Sciatic nerve (tissue), 2 donors: ENCODE measurements at regions not wholly inside any gene's neighbourhood (a gene's known extent, or its start where the extent isn't known, plus 50 kb on each side); places are given as distances from the start of the nearest gene placed in this dataset.
"Not testable (repeated sequence)": the region's sequence is repeated elsewhere in the genome, so short reads cannot be mapped to it uniquely, and the experiment has no call there.

Experiments used
- ATAC-seq: fragments of 200-7000 bp; cut with Tn5 transposase; one replicate; pipeline ENCODE4 v1.9.1; 2020; ENCODE audit warnings: mild to moderate bottlenecking, moderate library complexity
- DNase-seq: peaks from one replicate; pipeline ENCODE4 v3.0.0-alpha.2; 2020; ENCODE audit warnings: low spot score
- intact Hi-C: fragments of 100-400 bp; cut with DNase I; formaldehyde crosslinking; loops from one replicate; pipeline ENCODE4 v1.14.2; 2022
- donor health status: DM: no; HTN: no; CAD: no.
- donor health status: DM: no; HTN: no; CAD: no.

DNA sequence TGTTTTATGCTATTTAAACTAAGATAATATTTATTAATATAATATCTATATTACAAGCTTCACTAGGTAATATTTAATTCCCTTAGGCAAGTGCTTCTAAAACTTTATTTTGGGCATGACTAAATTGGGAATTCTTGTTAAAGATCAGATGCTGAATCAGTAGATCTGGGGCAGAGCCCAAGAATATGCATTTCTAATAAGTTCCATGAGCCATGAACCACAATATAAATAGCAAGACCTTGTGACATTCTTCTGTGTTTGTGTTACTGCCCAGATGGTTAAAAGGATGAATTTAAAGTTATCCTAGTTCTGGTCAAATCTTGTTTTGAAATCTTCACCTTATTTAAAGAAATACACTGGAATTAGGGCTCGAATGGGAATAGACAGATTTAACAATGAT, 258.4 kb upstream of the CACNA2D1 start:
- intact Hi-C loops, result no loop called here
- DNase-seq (no peak), ATAC-seq (no peak)

GRCh38 chr7:82700741-82701140, 257.2 kb upstream of the CACNA2D1 start:
- DNase-seq (no peak), ATAC-seq (no peak)
- intact Hi-C loops, result no loop called here

DNA sequence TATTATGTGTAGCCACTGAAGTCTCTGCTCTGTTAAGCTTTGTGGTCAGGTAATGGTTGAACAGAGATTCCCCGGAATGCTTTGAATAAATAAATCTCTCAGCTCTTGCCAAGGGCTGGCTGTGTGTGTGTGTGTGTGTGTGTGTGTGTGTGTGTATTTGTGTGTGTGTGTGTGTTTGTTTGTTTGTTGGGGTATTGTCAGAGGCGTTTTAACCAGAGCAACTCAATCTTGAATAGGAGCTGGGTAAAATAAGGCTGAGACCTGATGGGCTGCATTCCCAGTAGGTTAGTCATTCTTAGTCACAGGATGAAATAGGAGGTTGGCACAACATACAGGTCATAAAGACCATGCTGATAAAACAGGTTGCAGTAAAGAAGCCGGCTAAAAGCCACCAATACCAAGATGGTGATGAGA, 256.2 kb upstream of the CACNA2D1 start:
- ATAC-seq (no peak), DNase-seq (no peak)
- intact Hi-C loops, result no loop called here

DNA sequence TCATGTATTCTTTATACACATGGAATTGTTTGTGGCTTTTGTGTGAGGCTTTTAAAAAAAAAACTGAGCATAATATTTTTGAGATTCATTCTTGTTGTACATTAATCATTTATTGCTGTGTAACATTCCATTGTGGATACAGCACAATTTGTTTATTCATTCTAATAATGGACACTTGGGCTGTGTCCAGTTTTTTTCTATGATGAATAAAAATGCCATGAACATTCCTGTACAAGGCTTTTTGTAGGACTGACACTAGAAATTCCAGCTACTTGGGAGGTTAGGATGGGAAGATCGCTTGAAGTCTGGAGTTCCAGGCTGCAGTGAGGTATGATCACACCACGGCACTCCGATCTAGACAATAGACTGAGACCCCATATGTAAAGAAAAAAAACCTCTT, 254.3 kb upstream of the CACNA2D1 start:
- no peak for DNase-seq
- intact Hi-C loops, result no loop called here

GRCh38 chr7:82696631-82697030, 253.1 kb upstream of the CACNA2D1 start:
- intact Hi-C loops, result no loop called here
- DNase-seq, result no peak
- ATAC-seq, result no peak

More for the DNA sequence above, 254.3 kb upstream of the CACNA2D1 start:
- ATAC-seq, result no peak

DNA sequence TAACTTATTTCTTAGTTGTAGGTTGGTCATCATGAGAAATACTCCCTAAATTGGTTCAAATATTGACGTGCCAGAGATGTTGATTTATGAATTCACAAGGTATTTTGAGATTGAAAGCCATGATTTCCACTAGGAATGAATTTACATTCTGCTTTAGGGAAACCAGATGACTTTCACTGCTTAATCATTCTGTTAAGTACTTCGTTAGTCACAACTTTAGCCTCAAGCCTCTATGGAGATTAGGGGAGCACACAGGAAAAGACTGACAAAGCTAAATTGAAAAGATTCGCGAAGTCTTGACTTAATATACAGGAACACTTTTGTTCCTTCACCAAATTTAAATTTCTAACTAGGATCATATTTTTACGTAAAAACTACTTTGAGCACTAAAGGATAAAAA, 250.4 kb upstream of the CACNA2D1 start:
- intact Hi-C loops, result no loop called here
- ATAC-seq, result no peak
- DNase-seq, result no peak

DNA sequence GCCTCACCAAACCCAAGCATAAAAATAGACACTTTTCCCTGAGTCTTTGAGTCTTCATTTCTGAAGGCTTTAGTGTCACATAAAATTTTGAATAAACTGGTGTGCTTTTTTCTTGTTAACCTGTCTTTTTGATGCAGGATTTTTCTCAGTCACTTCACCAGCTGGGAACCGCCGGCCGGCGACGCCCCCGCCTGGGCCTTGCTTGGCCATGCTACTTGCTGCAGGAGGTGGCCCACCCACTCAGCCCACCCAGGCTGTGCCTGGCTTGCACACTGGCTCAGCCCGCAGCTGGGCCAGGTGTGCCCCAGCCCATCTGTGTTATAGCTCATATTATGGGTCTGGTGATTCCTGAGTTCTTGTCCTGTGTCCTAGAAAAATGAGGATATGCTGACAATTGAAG, 247.4 kb upstream of the CACNA2D1 start:
- no peak for DNase-seq
- intact Hi-C loops, result no loop called here
- no peak for ATAC-seq

DNA sequence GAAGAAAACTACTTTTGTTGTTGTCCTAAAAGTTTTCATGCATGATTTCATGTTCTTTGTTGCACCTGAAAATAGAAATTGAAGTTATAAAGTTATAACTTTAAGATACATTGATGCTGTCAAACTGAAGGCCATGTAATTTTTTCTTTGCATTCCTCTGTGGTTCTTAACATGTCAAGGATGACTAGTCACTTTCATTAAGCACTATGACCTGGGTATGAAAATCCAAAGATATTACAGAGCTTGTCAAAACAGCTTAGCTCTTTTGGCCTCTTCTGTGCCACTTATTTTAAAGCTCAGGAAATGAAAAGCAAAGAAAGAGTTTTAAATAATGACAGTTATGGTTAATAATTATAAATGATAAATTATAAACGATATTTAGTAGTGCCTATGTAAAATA, 241.6 kb upstream of the CACNA2D1 start:
- ATAC-seq (no peak), DNase-seq (no peak)
- intact Hi-C loops, result no loop called here

DNA sequence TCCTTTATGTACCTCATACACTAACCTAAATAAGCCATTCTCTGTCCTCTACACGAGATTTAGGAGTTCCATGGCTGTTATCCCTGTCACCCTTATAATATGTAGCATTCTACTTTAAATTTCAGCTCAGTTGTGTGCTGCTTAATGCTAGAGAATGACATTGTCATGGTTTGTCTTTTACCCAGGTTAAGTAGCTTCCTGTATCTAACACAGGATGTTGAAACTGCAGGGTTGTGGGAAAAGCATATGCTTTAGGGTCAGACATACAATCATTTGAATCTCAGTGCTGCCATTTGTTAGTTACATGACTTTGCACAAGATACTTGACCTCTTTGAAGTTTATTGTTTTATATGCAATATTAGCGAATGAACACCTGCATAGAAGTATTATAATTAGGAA, 235.1 kb upstream of the CACNA2D1 start:
- DNase-seq (no peak), ATAC-seq (no peak)
- intact Hi-C loops, result no loop called here

DNA sequence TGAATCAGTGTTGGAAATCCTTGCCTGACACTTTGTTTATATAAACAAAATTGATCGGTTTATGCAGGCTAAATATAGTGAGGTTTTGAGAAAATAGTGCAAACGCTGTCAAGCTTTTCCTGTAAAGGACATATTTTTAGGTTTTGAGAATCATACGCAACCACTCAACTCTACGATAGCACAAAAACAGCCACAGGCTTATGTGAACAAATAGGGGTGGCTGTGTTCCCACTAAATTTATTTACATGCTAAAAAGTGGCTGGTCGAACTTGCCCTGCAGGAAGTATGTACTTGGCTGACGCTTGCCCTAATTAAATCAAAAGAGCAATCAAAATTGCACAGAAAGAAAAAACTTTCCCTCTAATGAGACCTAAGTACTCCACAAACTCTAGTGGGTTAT, 234.7 kb upstream of the CACNA2D1 start:
- DNase-seq (no peak), ATAC-seq (no peak)
- intact Hi-C loops, result no loop called here

DNA sequence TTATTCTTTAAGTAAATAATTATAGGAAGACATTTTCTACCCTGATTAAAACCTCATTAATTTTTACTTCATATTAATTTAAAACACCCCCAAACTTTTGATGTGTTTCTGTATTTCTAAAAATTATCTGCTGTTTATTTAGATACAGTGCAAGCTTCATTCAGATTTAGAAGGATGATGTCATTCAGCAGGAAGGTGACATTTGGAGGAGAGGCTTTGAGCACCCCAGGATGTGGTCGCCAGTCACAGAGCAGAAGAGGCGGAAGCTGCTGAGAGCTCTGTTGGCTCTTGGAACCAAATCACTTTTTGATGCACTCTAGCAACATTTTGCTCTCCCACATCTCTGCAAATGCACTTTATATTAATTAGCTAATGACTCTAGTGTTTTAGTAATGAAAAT, 233.9 kb upstream of the CACNA2D1 start:
- DNase-seq (no peak), ATAC-seq (no peak)
- intact Hi-C loops, result no loop called here

GRCh38 chr7:82676777-82677463, 233.3 kb upstream of the CACNA2D1 start:
- intact Hi-C loops, result no loop called here
- DNase-seq (no peak), ATAC-seq (no peak)

GRCh38 chr7:82675396-82675795, 231.8 kb upstream of the CACNA2D1 start:
- intact Hi-C loops, result no loop called here
- DNase-seq (no peak), ATAC-seq (no peak)

- DNase-seq (no peak), ATAC-seq (no peak)
- intact Hi-C loops, result no loop called here
Measured at GRCh38 chr7:82674268-82674667, 230.7 kb upstream of the CACNA2D1 start.

DNA sequence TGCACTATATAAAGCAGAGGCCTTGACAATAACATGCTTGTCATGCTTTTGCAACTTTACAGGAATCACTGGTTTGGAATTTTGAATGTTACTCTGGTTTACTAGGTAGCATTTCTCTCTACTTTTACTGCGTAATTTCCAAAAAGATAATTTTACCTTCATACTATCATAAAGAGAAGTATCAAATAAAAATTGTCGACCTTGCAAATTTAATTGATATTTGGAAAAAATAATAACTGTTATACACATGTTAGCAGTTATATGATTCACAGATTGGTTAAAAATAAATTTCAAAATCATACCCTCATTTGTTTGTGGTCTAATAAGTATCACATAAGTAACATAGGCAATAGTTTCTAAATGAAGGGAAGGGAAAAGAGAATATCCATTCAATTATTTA, 228.5 kb upstream of the CACNA2D1 start:
- ATAC-seq (no peak), DNase-seq (no peak)
- intact Hi-C loops, result no loop called here

DNA sequence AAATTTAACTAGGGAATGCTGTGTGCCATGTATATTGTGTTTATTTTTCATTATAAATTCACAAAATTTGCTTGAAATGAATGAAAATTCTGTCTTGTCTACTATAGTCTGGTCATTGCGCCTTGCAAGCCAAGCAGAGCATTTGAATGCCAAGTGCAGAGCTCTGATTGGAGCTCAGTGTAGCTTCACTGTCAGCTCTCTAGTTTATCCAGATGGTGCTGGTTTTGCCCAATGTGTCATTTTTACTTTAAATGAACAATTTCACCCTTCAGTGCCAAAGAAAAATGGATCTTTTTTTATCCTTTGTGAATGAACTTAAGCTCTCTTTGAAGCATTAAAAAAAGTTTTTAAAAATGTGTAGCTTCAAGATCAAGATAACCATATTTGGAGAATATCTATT, 225.6 kb upstream of the CACNA2D1 start:
- intact Hi-C loops, result no loop called here
- ATAC-seq, result no peak
- DNase-seq, result no peak

DNA sequence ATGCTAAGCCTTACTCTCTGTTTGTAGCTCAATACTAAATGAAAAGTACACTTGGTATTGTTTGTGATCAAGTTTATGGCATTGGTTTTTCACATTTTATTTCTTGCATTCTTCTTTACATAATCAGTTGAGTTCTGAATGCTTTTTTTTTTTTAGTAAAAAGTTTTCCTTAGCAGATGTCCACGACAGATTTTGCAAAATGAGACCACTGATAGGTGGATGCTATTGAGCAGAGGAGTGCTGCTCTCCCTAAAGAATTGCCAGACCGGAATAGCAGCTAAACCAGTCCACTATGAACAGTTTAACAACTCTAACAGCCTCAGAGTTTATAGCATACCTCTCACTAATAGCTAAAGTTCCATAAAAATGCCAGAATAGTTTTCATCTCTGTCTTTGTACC, 225.1 kb upstream of the CACNA2D1 start:
- intact Hi-C loops, result no loop called here
- ATAC-seq (no peak), DNase-seq (no peak)

GRCh38 chr7:82665966-82666507, 222.5 kb upstream of the CACNA2D1 start:
- intact Hi-C loops, result no loop called here
- no peak for ATAC-seq
- no peak for DNase-seq

GRCh38 chr7:82655965-82656364, 212.4 kb upstream of the CACNA2D1 start:
- no peak for ATAC-seq

GRCh38 chr7:82650095-82650494, 206.5 kb upstream of the CACNA2D1 start:
- DNase-seq, ATAC-seq, intact Hi-C loops: not testable (repeated sequence)

More at GRCh38 chr7:82655965-82656364, 212.4 kb upstream of the CACNA2D1 start:
- intact Hi-C loops, result no loop called here
- DNase-seq, result no peak

- ATAC-seq, result no peak
- no peak for DNase-seq
- intact Hi-C loops, result no loop called here
Measured at GRCh38 chr7:82633592-82633991, 190.0 kb upstream of the CACNA2D1 start.
